ENCODE measurements at regions not wholly inside any gene's neighbourhood (a gene's known extent, or its start where the extent isn't known, plus 50 kb on each side); places are given as distances from the start of the nearest gene placed in this dataset.

DNA sequence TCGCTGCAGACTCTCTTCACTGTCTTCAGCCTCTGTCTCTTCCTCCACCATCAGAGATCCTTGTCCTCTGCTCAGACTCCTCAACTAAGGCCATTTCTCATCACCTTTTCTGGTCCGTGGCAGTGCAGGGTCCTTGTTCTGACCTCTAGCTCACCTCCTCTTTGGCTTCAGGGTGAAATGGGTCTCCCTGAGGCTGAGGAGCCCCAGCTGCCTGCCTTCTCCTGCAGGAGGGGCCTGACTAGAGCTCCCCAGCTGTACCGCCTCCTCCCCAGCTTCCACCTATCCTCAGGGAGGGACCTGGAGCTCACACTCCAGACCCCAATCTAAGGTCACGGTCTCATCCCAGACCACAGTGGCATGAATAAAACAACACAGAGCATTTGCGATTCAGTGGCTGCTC lies 203.0 kb downstream of the TRIM29 start:
- peaks cover 40% of the 10 kb centered on the region for H3K27me3 Mint-ChIP-seq (ENCODE audit: low read depth)
- H2AK5ac ChIP-seq (ENCODE audit: insufficient read length, low read length): no peak overlapping the region
- no peak overlapping the region for H3K23ac ChIP-seq (ENCODE audit: insufficient read length, low read depth, low read length)
- H4K8ac ChIP-seq (replicated peaks; ENCODE audit: insufficient read length, low read depth, low read length): no peak overlapping the region
- peaks cover 13% of the 10 kb centered on the region; the same call in 1 of the 2 replicates for H3K4me1 ChIP-seq (ENCODE audit: insufficient read depth, low read length)
- H3K14ac ChIP-seq (ENCODE audit: insufficient read depth, low read length): no peak overlapping the region; the same call in 1 of the 2 replicates
- no peak overlapping the region for H3K56ac ChIP-seq (ENCODE audit: insufficient read length, low read depth, low read length)
- no peak overlapping the region for H4K5ac ChIP-seq (ENCODE audit: insufficient read length, low read depth, low read length)
- no peaks in the 10 kb centered on the region for H4K20me1 ChIP-seq (ENCODE audit: control insufficient read depth, insufficient read depth, insufficient read length)
- no CpG with 5 or more reads among the region's 5 CpGs for WGBS (ENCODE audit: extremely low coverage, insufficient read length, low lambda C conversion rate)
- no peak overlapping the region for H3K4me3 Mint-ChIP-seq
- H3K4ac ChIP-seq (ENCODE audit: low read depth, low read length): no peak overlapping the region
- no peaks in the 10 kb centered on the region for H3K79me2 ChIP-seq (ENCODE audit: insufficient read depth, low read length)
- TF ChIP-seq CTCF (conservative IDR thresholded peaks at IDR 0.05): no peak
- H2BK12ac ChIP-seq (ENCODE audit: insufficient read length, low read depth, low read length): no peak overlapping the region
- no peaks in the 10 kb centered on the region for H3K23me2 ChIP-seq (ENCODE audit: insufficient read length, low read depth, low read length, poor library complexity, severe bottlenecking)
- H2BK15ac ChIP-seq (ENCODE audit: low read depth, low read length): no peak overlapping the region
- H3K27ac Mint-ChIP-seq: no peak overlapping the region
- no peaks in the 10 kb centered on the region for H3K9me3 ChIP-seq (ENCODE audit: control insufficient read depth, low read depth, low read length)
- no peak overlapping the region for H3K27ac ChIP-seq (ENCODE audit: insufficient read length, low read depth, low read length)
- H3K4me1 Mint-ChIP-seq: peaks cover 37 to 50% of the 10 kb centered on the region in 2 experiments
- no peaks in the 10 kb centered on the region for H3K27me3 ChIP-seq (ENCODE audit: insufficient read depth, low read length)
- no peak overlapping the region for H3K4me2 ChIP-seq (ENCODE audit: insufficient read depth, insufficient read length, low read length)
- peaks cover 0 to 4% of the 10 kb centered on the region in 2 experiments; a peak in 1 of 5 replicates for H3K9me3 Mint-ChIP-seq
- no peak overlapping the region for H3K18ac ChIP-seq (ENCODE audit: insufficient read length, low read depth, low read length)
- no peak overlapping the region for H3T11ph ChIP-seq (ENCODE audit: low read length)
- no peak overlapping the region for H2BK5ac ChIP-seq (ENCODE audit: insufficient read length, low read length)
- no peak overlapping the region for H2BK20ac ChIP-seq (ENCODE audit: low read depth, low read length, poor library complexity, severe bottlenecking)
- no peak for DNase-seq
- no peaks in the 10 kb centered on the region for H3K79me1 ChIP-seq (ENCODE audit: insufficient read depth, low read depth, low read length, poor library complexity, severe bottlenecking)
- H3K9ac ChIP-seq (ENCODE audit: extremely low read depth, insufficient read length, low read length): no peak overlapping the region
- H2AFZ ChIP-seq (ENCODE audit: low read length): no peak overlapping the region
- H4K91ac ChIP-seq (ENCODE audit: insufficient read length, low read depth, low read length): no peak overlapping the region
- H2BK120ac ChIP-seq (ENCODE audit: low read depth, low read length, poor library complexity, severe bottlenecking): no peak overlapping the region
- H3K36me3 Mint-ChIP-seq (ENCODE audit: insufficient read depth in 1 of 3, low read depth in 3 of 3): no peaks in the 10 kb centered on the region
